ENCODE measurements at regions not wholly inside any gene's neighbourhood (a gene's known extent, or its start where the extent isn't known, plus 50 kb on each side); places are given as distances from the start of the nearest gene placed in this dataset.
"Not testable (repeated sequence)": the region's sequence is repeated elsewhere in the genome, so short reads cannot be mapped to it uniquely, and the experiment has no call there.

GRCh38 chr1:149371955-149372354 is 102.9 kb upstream of the NBPF19 start:
- not testable (repeated sequence) for TF ChIP-seq POLR2A, CTCF, POLR2AphosphoS5 (IDR thresholded peaks at IDR 0.05)

All from breast epithelium (tissue), 3 donors.